ENCODE measurements at regions not wholly inside any gene's neighbourhood (a gene's known extent, or its start where the extent isn't known, plus 50 kb on each side); places are given as distances from the start of the nearest gene placed in this dataset.
A peak's percentile ranks its signal among the peaks of the same experiment; 100 is the strongest.

DNA sequence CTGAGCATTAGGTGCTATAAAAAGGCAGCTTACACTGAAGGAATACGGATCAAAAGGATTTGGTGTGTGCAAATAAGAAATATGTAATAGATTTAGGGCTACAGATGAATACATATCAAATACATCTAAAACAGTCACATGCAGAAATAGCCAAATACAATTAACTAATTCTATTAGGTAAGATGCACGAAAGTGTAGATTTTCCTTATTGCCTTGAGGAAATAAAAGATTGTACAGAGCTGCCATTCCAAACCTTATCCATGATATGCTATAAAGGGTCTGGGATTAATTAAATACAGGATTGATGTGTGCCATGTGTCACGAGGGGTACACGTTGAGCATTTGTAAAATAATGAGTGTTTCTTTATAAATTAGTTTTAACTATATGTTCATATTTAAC is 107.0 kb upstream of the ELOVL6 start:
- no peak overlapping the region for H2BK12ac ChIP-seq (ENCODE audit: low read length)
- H3K36me3 ChIP-seq (ENCODE audit: control insufficient read depth in 1 of 2, insufficient read depth in 2 of 2, low read length in 2 of 2): no peaks in the 10 kb centered on the region
- no CpG with 5 or more reads among the region's 4 CpGs for WGBS (ENCODE audit: extremely low coverage, insufficient coverage, insufficient read length)

DNA sequence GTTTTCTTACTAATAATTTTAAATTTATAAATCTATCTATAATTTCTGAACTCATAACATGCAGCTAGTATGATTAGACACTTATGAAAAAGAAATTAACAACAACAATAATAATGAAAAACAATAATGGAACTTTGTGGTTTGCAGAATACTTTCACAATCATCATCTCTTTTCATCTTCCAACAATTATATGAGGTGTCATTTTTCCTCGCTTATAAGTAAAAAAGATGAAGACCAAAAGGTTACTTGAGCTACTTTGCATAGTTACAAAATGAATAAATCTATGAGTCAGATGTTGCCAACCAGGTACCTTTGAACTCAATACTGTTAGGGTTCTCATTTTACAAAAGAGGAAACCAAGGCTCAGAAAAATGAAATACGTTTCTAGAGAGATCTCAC is 98.5 kb upstream of the ELOVL6 start:
- Histone ChIP-seq H3K9ac (ENCODE audit: low read length) (no peak overlapping the region), H2AFZ (ENCODE audit: insufficient read depth, low read length, poor library complexity) (no peak overlapping the region), H3K4me3 (ENCODE audit: low read depth, low read length) (no peak overlapping the region), H4K8ac (ENCODE audit: low read depth, low read length) (no peak overlapping the region), H3K9me3 (ENCODE audit: insufficient read depth, low read depth, low read length) (peaks cover 5% of the 10 kb centered on the region), H3K36me3 (ENCODE audit: control insufficient read depth in 1 of 2, insufficient read depth in 2 of 2, low read length in 2 of 2) (no peaks in the 10 kb centered on the region), H2BK12ac (ENCODE audit: low read length) (no peak overlapping the region), H3K23ac (ENCODE audit: low read length) (no peak overlapping the region), H3K79me2 (ENCODE audit: control insufficient read depth, insufficient read depth, low read length, poor library complexity) (no peaks in the 10 kb centered on the region), H2AK5ac (ENCODE audit: low read length) (no peak overlapping the region), H4K12ac (ENCODE audit: low read depth, low read length) (no peak overlapping the region), H3K14ac (ENCODE audit: low read length) (no peak overlapping the region), H3K27me3 (ENCODE audit: insufficient read depth, low read length) (no peaks in the 10 kb centered on the region), H4K91ac (ENCODE audit: low read depth, low read length) (no peak overlapping the region), H2BK5ac (ENCODE audit: low read depth, low read length, poor library complexity) (no peak overlapping the region), H3K79me1 (ENCODE audit: low read length) (no peaks in the 10 kb centered on the region), H3K27ac (ENCODE audit: low read depth, low read length) (no peak overlapping the region), H3K4ac (ENCODE audit: low read depth, low read length) (no peak overlapping the region), H3K4me1 (ENCODE audit: control insufficient read depth in 1 of 2, insufficient read depth in 2 of 2, low read length in 2 of 2) (no peaks in the 10 kb centered on the region), H2BK120ac (ENCODE audit: insufficient read depth, low read length, poor library complexity) (no peak overlapping the region), H3K4me2 (ENCODE audit: low read length) (no peak overlapping the region), H3K18ac (ENCODE audit: low read length) (no peak overlapping the region)
- no peak for DNase-seq
- no CpG with 5 or more reads among the region's 2 CpGs for WGBS (ENCODE audit: extremely low coverage, insufficient coverage, insufficient read length)

More for the DNA sequence above, 107.0 kb upstream of the ELOVL6 start:
- no peak overlapping the region for H4K12ac ChIP-seq (ENCODE audit: low read depth, low read length)
- no peak overlapping the region for H3K14ac ChIP-seq (ENCODE audit: low read length)
- H4K8ac ChIP-seq (ENCODE audit: low read depth, low read length): no peak overlapping the region
- H3K4ac ChIP-seq (ENCODE audit: low read depth, low read length): no peak overlapping the region
- H2AFZ ChIP-seq (ENCODE audit: insufficient read depth, low read length, poor library complexity): no peak overlapping the region
- no peak overlapping the region for H3K27ac ChIP-seq (ENCODE audit: low read depth, low read length)
- H3K9me3 ChIP-seq (ENCODE audit: insufficient read depth, low read depth, low read length): no peaks in the 10 kb centered on the region
- H3K79me1 ChIP-seq (ENCODE audit: low read length): no peaks in the 10 kb centered on the region
- H3K23ac ChIP-seq (ENCODE audit: low read length): no peak overlapping the region
- H4K91ac ChIP-seq (ENCODE audit: low read depth, low read length): no peak overlapping the region
- no peak overlapping the region for H2BK120ac ChIP-seq (ENCODE audit: insufficient read depth, low read length, poor library complexity)
- H3K4me3 ChIP-seq (ENCODE audit: low read depth, low read length): no peak overlapping the region
- no peak overlapping the region for H2BK5ac ChIP-seq (ENCODE audit: low read depth, low read length, poor library complexity)
- DNase-seq: no peak
- no peak overlapping the region for H3K4me2 ChIP-seq (ENCODE audit: low read length)
- no peaks in the 10 kb centered on the region for H3K79me2 ChIP-seq (ENCODE audit: control insufficient read depth, insufficient read depth, low read length, poor library complexity)
- H3K18ac ChIP-seq (ENCODE audit: low read length): no peak overlapping the region
- no peak overlapping the region for H2AK5ac ChIP-seq (ENCODE audit: low read length)
- no peaks in the 10 kb centered on the region for H3K4me1 ChIP-seq (ENCODE audit: control insufficient read depth in 1 of 2, insufficient read depth in 2 of 2, low read length in 2 of 2)
- no peak overlapping the region for H3K9ac ChIP-seq (ENCODE audit: low read length)
- H3K27me3 ChIP-seq (ENCODE audit: insufficient read depth, low read length): no peaks in the 10 kb centered on the region

DNA sequence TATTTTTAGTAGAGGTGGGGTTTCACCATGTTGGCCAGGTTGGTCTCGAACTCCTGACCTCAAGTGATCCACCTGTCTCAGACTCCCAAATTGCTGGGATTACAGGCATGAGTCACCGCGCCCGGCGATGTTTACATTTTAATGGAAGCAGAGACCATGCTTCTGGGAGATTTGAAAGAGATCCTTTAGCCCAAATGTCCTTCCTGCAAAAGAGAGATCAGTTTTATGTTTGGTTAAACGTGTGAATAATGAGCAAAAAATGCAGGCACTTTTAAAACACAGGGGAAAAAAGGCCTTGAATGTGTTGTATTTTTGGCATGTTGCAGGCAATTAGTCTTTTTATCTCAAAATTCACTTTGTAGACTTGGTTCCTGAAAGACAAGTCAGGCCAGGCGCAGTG is 95.8 kb upstream of the ELOVL6 start:
- Histone ChIP-seq H2BK12ac (ENCODE audit: low read length) (no peak overlapping the region), H3K4ac (ENCODE audit: low read depth, low read length) (no peak overlapping the region), H2AK5ac (ENCODE audit: low read length) (no peak overlapping the region), H3K14ac (ENCODE audit: low read length) (no peak overlapping the region), H3K36me3 (ENCODE audit: control insufficient read depth in 1 of 2, insufficient read depth in 2 of 2, low read length in 2 of 2) (no peaks in the 10 kb centered on the region), H3K9me3 (ENCODE audit: insufficient read depth, low read depth, low read length) (peaks cover 5% of the 10 kb centered on the region), H2AFZ (ENCODE audit: insufficient read depth, low read length, poor library complexity) (no peak overlapping the region), H2BK120ac (ENCODE audit: insufficient read depth, low read length, poor library complexity) (no peak overlapping the region), H3K4me2 (ENCODE audit: low read length) (no peak overlapping the region), H3K4me1 (ENCODE audit: control insufficient read depth in 1 of 2, insufficient read depth in 2 of 2, low read length in 2 of 2) (no peaks in the 10 kb centered on the region), H3K23ac (ENCODE audit: low read length) (no peak overlapping the region), H3K27ac (ENCODE audit: low read depth, low read length) (no peak overlapping the region), H3K79me1 (ENCODE audit: low read length) (no peaks in the 10 kb centered on the region), H3K4me3 (ENCODE audit: low read depth, low read length) (no peak overlapping the region), H3K79me2 (ENCODE audit: control insufficient read depth, insufficient read depth, low read length, poor library complexity) (no peaks in the 10 kb centered on the region), H2BK5ac (ENCODE audit: low read depth, low read length, poor library complexity) (no peak overlapping the region), H3K18ac (ENCODE audit: low read length) (no peak overlapping the region), H4K8ac (ENCODE audit: low read depth, low read length) (no peak overlapping the region), H3K9ac (ENCODE audit: low read length) (no peak overlapping the region), H4K12ac (ENCODE audit: low read depth, low read length) (no peak overlapping the region), H3K27me3 (ENCODE audit: insufficient read depth, low read length) (no peaks in the 10 kb centered on the region), H4K91ac (ENCODE audit: low read depth, low read length) (no peak overlapping the region)
- peak; percentile 69 to 77 for DNase-seq
- no CpG with 5 or more reads among the region's 7 CpGs for WGBS (ENCODE audit: extremely low coverage, insufficient coverage, insufficient read length)

DNA sequence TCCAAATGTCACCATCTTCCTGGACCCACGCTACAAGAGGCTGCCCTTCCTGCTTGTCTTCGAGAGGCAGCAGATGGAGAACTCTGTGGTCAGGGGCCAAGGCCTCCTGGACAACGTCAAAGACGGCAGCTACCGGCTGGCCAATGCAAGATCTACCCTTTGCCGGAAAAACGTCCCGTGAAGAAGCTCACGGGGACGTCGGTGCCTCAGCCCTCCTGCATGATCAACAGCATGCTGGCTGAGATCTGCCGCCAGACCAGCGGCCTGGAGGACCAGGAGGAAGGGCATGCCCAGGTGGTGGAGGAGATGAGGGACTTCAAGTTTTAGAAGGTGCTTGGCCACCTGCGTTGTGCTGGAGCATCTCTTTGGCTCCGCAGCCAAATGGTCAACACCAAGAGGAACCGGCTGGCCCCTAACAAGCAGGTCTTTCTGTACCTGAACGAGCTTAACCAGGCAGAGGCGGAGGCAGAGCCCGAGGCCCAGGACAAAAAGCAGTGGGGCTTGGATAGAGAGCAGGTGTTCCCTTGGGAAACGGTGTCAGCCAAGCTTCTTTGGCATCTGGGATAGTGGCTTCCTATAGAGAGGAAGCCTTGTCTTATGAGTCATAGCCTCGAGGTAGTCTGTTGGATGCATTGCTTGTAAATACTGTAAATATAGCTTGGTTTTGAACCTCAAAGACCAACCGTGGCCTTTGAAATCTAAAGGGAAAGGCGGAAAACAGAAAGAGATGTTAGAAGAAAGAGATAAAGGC is 94.8 kb upstream of the ELOVL6 start:
- H3K27me3 ChIP-seq (ENCODE audit: insufficient read depth, low read length): no peaks in the 10 kb centered on the region
- no peak overlapping the region for H4K12ac ChIP-seq (ENCODE audit: low read depth, low read length)
- H3K4ac ChIP-seq (ENCODE audit: low read depth, low read length): no peak overlapping the region
- DNase-seq: peak; percentile 62 to 63
- H3K14ac ChIP-seq (ENCODE audit: low read length): no peak overlapping the region
- no peak overlapping the region for H3K9ac ChIP-seq (ENCODE audit: low read length)
- H3K79me2 ChIP-seq (ENCODE audit: control insufficient read depth, insufficient read depth, low read length, poor library complexity): no peaks in the 10 kb centered on the region
- H3K4me3 ChIP-seq (ENCODE audit: low read depth, low read length): no peak overlapping the region
- H3K36me3 ChIP-seq (ENCODE audit: control insufficient read depth in 1 of 2, insufficient read depth in 2 of 2, low read length in 2 of 2): no peaks in the 10 kb centered on the region
- no peak overlapping the region for H4K91ac ChIP-seq (ENCODE audit: low read depth, low read length)
- H2AK5ac ChIP-seq (ENCODE audit: low read length): no peak overlapping the region
- no peak overlapping the region for H2AFZ ChIP-seq (ENCODE audit: insufficient read depth, low read length, poor library complexity)
- no peak overlapping the region for H2BK12ac ChIP-seq (ENCODE audit: low read length)
- no peak overlapping the region for H3K23ac ChIP-seq (ENCODE audit: low read length)
- H3K9me3 ChIP-seq (ENCODE audit: insufficient read depth, low read depth, low read length): peaks cover 5% of the 10 kb centered on the region
- H2BK5ac ChIP-seq (ENCODE audit: low read depth, low read length, poor library complexity): no peak overlapping the region
- no peak overlapping the region for H3K18ac ChIP-seq (ENCODE audit: low read length)
- H3K4me2 ChIP-seq (ENCODE audit: low read length): no peak overlapping the region
- no CpG with 5 or more reads among the region's 23 CpGs for WGBS (ENCODE audit: extremely low coverage, insufficient coverage, insufficient read length)
- no peaks in the 10 kb centered on the region for H3K4me1 ChIP-seq (ENCODE audit: control insufficient read depth in 1 of 2, insufficient read depth in 2 of 2, low read length in 2 of 2)
- H2BK120ac ChIP-seq (ENCODE audit: insufficient read depth, low read length, poor library complexity): no peak overlapping the region
- no peak overlapping the region for H3K27ac ChIP-seq (ENCODE audit: low read depth, low read length)
- no peaks in the 10 kb centered on the region for H3K79me1 ChIP-seq (ENCODE audit: low read length)
- H4K8ac ChIP-seq (ENCODE audit: low read depth, low read length): no peak overlapping the region
